GM12878 (cell line): ENCODE measurements at regions not wholly inside any gene's neighbourhood (a gene's known extent, or its start where the extent isn't known, plus 50 kb on each side); places are given as distances from the start of the nearest gene placed in this dataset.

Experiments
- ATAC-seq: fragments of 200-7000 bp; cut with Tn5 transposase; 3 replicates; pipeline ENCODE4 v1.9.1; 2020; ENCODE audit warnings: mild to moderate bottlenecking, moderate library complexity
- BruUV-seq: library from RNA; stranded (reverse); fragments of 400-500 nt; replicated peaks from 2 replicates; lab custom pipeline; 2021; lab: Mats Ljungman, UMichigan
- CTCF ChIA-PET: fragments of 300-600 bp; sonication (Branson Sonifier 250); formaldehyde crosslinking; extraction: SDS; loops from one replicate; lab custom pipeline; 2021; ENCODE audit warnings: inconsistent platforms; lab: Yijun Ruan, JAX
- POLR2A ChIA-PET: fragments of 350-600 bp; formaldehyde crosslinking; extraction: SDS; loops from one replicate; lab custom pipeline; 2021; ENCODE audit warnings: inconsistent platforms; lab: Charles Lee
- RAD21 ChIA-PET: fragments of 300-600 bp; sonication (Branson Sonifier 250); formaldehyde crosslinking; loops from one replicate; lab custom pipeline; 2023; ENCODE audit warnings: antibody characterized with exemption; ENCODE audit not compliant: unreplicated experiment; lab: Charles Lee
- SMC1A ChIA-PET: fragments of 300-600 bp; sonication (Branson Sonifier 250); formaldehyde crosslinking; loops from one replicate; lab custom pipeline; 2023; ENCODE audit not compliant: unreplicated experiment, uncharacterized antibody; lab: Charles Lee
- DNase-seq: peaks from one replicate; pipeline ENCODE4 v3.0.0-alpha.2; 2011; ENCODE audit warnings: low read depth, low spot score
- FAIRE-seq: peaks from 3 replicates; lab custom pipeline; 2011; peaks lifted over from hg19 to GRCh38; lab: Jason Lieb, UNC
- H2AFZ ChIP-seq: 2 replicates; pipeline ENCODE4 v1.6.0; 2011; ENCODE audit warnings: low read depth, low read length, control low read depth; ENCODE audit not compliant: control insufficient read depth
- H3K27ac ChIP-seq: 2 replicates; pipeline ENCODE4 v1.5.1; 2011; ENCODE audit warnings: control low read depth; ENCODE audit not compliant: control insufficient read depth, insufficient read depth
- H3K27me3 ChIP-seq, 2 experiments: replicated peaks in 1 of 2; 2 replicates each; pipeline versions ENCODE4 v1.6.0 to v1.6.1; 2011; ENCODE audit warnings: low read length in 1 of 2; ENCODE audit not compliant: control insufficient read depth in 2 of 2, insufficient read depth in 2 of 2
- H3K36me3 ChIP-seq, 2 experiments: 2 replicates each; pipeline ENCODE4 v1.5.1; 2011; ENCODE audit warnings: low read length in 1 of 2; ENCODE audit not compliant: control insufficient read depth in 2 of 2, insufficient read depth in 2 of 2
- H3K4me1 ChIP-seq: 2 replicates; pipeline ENCODE4 v1.6.1; 2011; ENCODE audit warnings: mild to moderate bottlenecking, low read length, moderate library complexity, mixed read lengths; ENCODE audit not compliant: control insufficient read depth, insufficient read depth
- H3K4me2 ChIP-seq: 2 replicates; pipeline ENCODE4 v1.6.0; 2011; ENCODE audit warnings: control low read depth; ENCODE audit not compliant: control insufficient read depth, insufficient read depth
- H3K4me3 ChIP-seq: fragments of 200-600 bp; sonication (generic); 2 replicates; pipeline ENCODE4 v1.5.1; 2016
- H3K79me2 ChIP-seq: 2 replicates; pipeline ENCODE4 v1.6.0; 2011; ENCODE audit warnings: low read length; ENCODE audit not compliant: control insufficient read depth, insufficient read depth
- H3K9ac ChIP-seq: 2 replicates; pipeline ENCODE4 v1.8.0; 2011; ENCODE audit warnings: low read length, control low read depth, mixed read lengths; ENCODE audit not compliant: control insufficient read depth, insufficient read depth
- H3K9me3 ChIP-seq: replicated peaks from 3 replicates; pipeline ENCODE4 v1.5.1; 2011; ENCODE audit warnings: mild to moderate bottlenecking, low read length; ENCODE audit not compliant: control insufficient read depth, insufficient read depth
- H4K20me1 ChIP-seq: 2 replicates; pipeline ENCODE4 v1.6.0; 2011; ENCODE audit not compliant: control insufficient read depth, insufficient read depth
- BCL3 ChIP-seq: IDR thresholded peaks from 2 replicates; pipeline ENCODE4 v1.6.1; 2011; ENCODE audit warnings: borderline replicate concordance, low read depth, mild to moderate bottlenecking, moderate library complexity, low read length; ENCODE audit not compliant: insufficient read depth, poor library complexity, severe bottlenecking
- BRCA1 ChIP-seq: IDR thresholded peaks from 2 replicates; pipeline ENCODE4 v1.6.1; 2011; ENCODE audit warnings: low read depth, low read length, improper control_type of control experiment
- RB1 ChIP-seq: fragments of 450-650 bp; formaldehyde crosslinking; IDR thresholded peaks from 2 replicates; pipeline ENCODE4 v1.6.1; 2017; ENCODE audit warnings: mild to moderate bottlenecking, borderline replicate concordance
- SMARCA5 ChIP-seq: fragments of 450-650 bp; IDR thresholded peaks from 2 replicates; pipeline ENCODE4 v1.6.1; 2017; ENCODE audit warnings: mild to moderate bottlenecking
- SMC3 ChIP-seq: IDR thresholded peaks from 2 replicates; pipeline ENCODE4 v1.6.1; 2011; ENCODE audit warnings: low read length, improper control_type of control experiment, borderline replicate concordance
- ZNF384 ChIP-seq: IDR thresholded peaks from 2 replicates; pipeline ENCODE4 v1.6.1; 2012; ENCODE audit warnings: low read depth, mild to moderate bottlenecking, low read length, improper control_type of control experiment, borderline replicate concordance
- WGBS: methylation state at CpG from one replicate; pipeline ENCODE4 v1.1.6; 2016; ENCODE audit warnings: low lambda C conversion rate; ENCODE audit not compliant: insufficient replicate concordance, insufficient coverage; ENCODE audit errors: missing lambda C conversion rate; 5-methylcytosine and 5-hydroxymethylcytosine counted together
- in situ Hi-C: fragments of 300-500 bp; cut with MboI; formaldehyde crosslinking; loops from 9 replicates; pipeline ENCODE4 v1.14.3; 2018; ENCODE audit warnings: mixed read lengths
- intact Hi-C: fragments of 100-400 bp; cut with micrococcal nuclease; formaldehyde crosslinking; loops from one replicate; pipeline ENCODE4 v1.14.2; 2022; ENCODE audit not compliant: unreplicated experiment
- TF ChIP-seq, protein P1 (sequence below): IDR thresholded peaks from 2 replicates; pipeline ENCODE4 v1.6.1; 2011; ENCODE audit warnings: mild to moderate bottlenecking, low read depth, low read length, moderate library complexity; ENCODE audit not compliant: insufficient replicate concordance

GRCh38 chr9:115182264-115182663, 64.3 kb upstream of the TNC start:
- no peaks in the 10 kb centered on the region for H3K4me1 ChIP-seq
- TF ChIP-seq BRCA1 (no peak), SMC3 (no peak), BCL3 (no peak), RB1 (no peak), SMARCA5 (no peak), ZNF384 (no peak)
- TF ChIP-seq, protein P1, sequence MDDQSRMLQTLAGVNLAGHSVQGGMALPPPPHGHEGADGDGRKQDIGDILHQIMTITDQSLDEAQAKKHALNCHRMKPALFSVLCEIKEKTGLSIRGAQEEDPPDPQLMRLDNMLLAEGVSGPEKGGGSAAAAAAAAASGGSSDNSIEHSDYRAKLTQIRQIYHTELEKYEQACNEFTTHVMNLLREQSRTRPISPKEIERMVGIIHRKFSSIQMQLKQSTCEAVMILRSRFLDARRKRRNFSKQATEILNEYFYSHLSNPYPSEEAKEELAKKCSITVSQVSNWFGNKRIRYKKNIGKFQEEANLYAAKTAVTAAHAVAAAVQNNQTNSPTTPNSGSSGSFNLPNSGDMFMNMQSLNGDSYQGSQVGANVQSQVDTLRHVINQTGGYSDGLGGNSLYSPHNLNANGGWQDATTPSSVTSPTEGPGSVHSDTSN: no peak
- TF ChIP-seq, all 136 proteins: peak for 0
- ChIA-PET SMC1A (no interaction called here), RAD21 (no interaction called here), CTCF (no interaction called here), POLR2A (no interaction called here)
- no peaks in the 10 kb centered on the region for H3K27me3 ChIP-seq
- DNase-seq: no peak
- no TSS peak for BruUV-seq
- no peak overlapping the region for H3K9ac ChIP-seq
- 77% methylated on average over 1 of the region's 1 CpG for WGBS
- no peaks in the 10 kb centered on the region for H3K9me3 ChIP-seq
- H3K4me2 ChIP-seq: no peak overlapping the region
- no peaks in the 10 kb centered on the region for H4K20me1 ChIP-seq
- H3K79me2 ChIP-seq: no peaks in the 10 kb centered on the region
- no peak for FAIRE-seq
- no peak overlapping the region for H3K27ac ChIP-seq
- H2AFZ ChIP-seq: no peak overlapping the region
- ATAC-seq: no peak
- intact Hi-C loops (no loop called here), in situ Hi-C loops (no loop called here)
- no peak overlapping the region for H3K4me3 ChIP-seq
- no peaks in the 10 kb centered on the region for H3K36me3 ChIP-seq
